ENCODE measurements at regions not wholly inside any gene's neighbourhood (a gene's known extent, or its start where the extent isn't known, plus 50 kb on each side); places are given as distances from the start of the nearest gene placed in this dataset.

GRCh38 chr1:239868058-239868832, 223.4 kb upstream of the FMN2 start:
- Histone ChIP-seq H3K27ac (ENCODE audit: insufficient read depth, low read depth, low read length, poor library complexity, severe bottlenecking) (no peak overlapping the region), H3K4me1 (ENCODE audit: control insufficient read depth, insufficient read depth, low read length) (no peaks in the 10 kb centered on the region), H3K4me3 (ENCODE audit: insufficient read depth, low read depth, low read length) (no peak overlapping the region), H3K9me3 (ENCODE audit: control insufficient read depth, low read length) (no peaks in the 10 kb centered on the region), H3K27me3 (ENCODE audit: control insufficient read depth, insufficient read depth, low read length, poor library complexity, severe bottlenecking) (no peaks in the 10 kb centered on the region), H3K36me3 (ENCODE audit: control insufficient read depth, insufficient read depth, low read length) (no peaks in the 10 kb centered on the region)
- WGBS, 2 experiments: 88 to 90% methylated on average over 13 of the region's 13 CpGs

DNA sequence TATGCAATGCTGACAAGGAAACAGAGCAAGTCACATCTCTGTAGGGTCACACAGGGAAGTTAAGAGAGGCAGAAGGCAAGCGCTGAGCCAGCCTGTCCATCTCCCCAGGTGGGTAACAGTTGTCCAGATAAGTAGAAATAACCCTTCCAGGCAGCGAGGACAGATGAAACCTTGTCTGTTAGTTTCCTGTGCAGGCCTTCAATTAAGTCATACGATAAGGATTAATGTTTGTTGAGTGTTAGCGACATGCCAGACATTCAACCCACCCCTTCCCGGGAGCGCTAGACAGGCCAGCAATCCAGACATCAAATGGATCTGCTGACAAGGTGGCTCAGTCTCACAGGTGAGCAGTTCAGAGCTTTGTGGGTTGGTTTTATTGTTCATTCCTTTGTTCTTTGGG, 221.5 kb upstream of the FMN2 start:
- H3K4me3 ChIP-seq (ENCODE audit: insufficient read depth, low read depth, low read length): no peak overlapping the region
- no peaks in the 10 kb centered on the region for H3K4me1 ChIP-seq (ENCODE audit: control insufficient read depth, insufficient read depth, low read length)
- H3K9me3 ChIP-seq (ENCODE audit: control insufficient read depth, low read length): no peaks in the 10 kb centered on the region
- WGBS, 2 experiments: 94 to 98% methylated on average over 6 of the region's 6 CpGs
- no peak overlapping the region for H3K27ac ChIP-seq (ENCODE audit: insufficient read depth, low read depth, low read length, poor library complexity, severe bottlenecking)
- H3K27me3 ChIP-seq (ENCODE audit: control insufficient read depth, insufficient read depth, low read length, poor library complexity, severe bottlenecking): no peaks in the 10 kb centered on the region
- no peaks in the 10 kb centered on the region for H3K36me3 ChIP-seq (ENCODE audit: control insufficient read depth, insufficient read depth, low read length)

GRCh38 chr1:239872626-239873025, 219.1 kb upstream of the FMN2 start:
- no peaks in the 10 kb centered on the region for H3K4me1 ChIP-seq (ENCODE audit: control insufficient read depth, insufficient read depth, low read length)
- H3K4me3 ChIP-seq (ENCODE audit: insufficient read depth, low read depth, low read length): no peak overlapping the region
- H3K9me3 ChIP-seq (ENCODE audit: control insufficient read depth, low read length): no peaks in the 10 kb centered on the region
- no peaks in the 10 kb centered on the region for H3K27me3 ChIP-seq (ENCODE audit: control insufficient read depth, insufficient read depth, low read length, poor library complexity, severe bottlenecking)
- H3K27ac ChIP-seq (ENCODE audit: insufficient read depth, low read depth, low read length, poor library complexity, severe bottlenecking): no peak overlapping the region
- 89 to 97% methylated on average over 2 of the region's 2 CpGs for WGBS, 2 experiments
- H3K36me3 ChIP-seq (ENCODE audit: control insufficient read depth, insufficient read depth, low read length): no peaks in the 10 kb centered on the region

- Histone ChIP-seq H3K4me3 (ENCODE audit: insufficient read depth, low read depth, low read length) (no peak overlapping the region), H3K27me3 (ENCODE audit: control insufficient read depth, insufficient read depth, low read length, poor library complexity, severe bottlenecking) (no peaks in the 10 kb centered on the region), H3K9me3 (ENCODE audit: control insufficient read depth, low read length) (no peaks in the 10 kb centered on the region), H3K36me3 (ENCODE audit: control insufficient read depth, insufficient read depth, low read length) (no peaks in the 10 kb centered on the region), H3K27ac (ENCODE audit: insufficient read depth, low read depth, low read length, poor library complexity, severe bottlenecking) (no peak overlapping the region), H3K4me1 (ENCODE audit: control insufficient read depth, insufficient read depth, low read length) (no peaks in the 10 kb centered on the region)
- WGBS, 2 experiments: 92 to 96% methylated on average over 10 of the region's 10 CpGs
Observed at GRCh38 chr1:239874831-239875230, 216.9 kb upstream of the FMN2 start.

DNA sequence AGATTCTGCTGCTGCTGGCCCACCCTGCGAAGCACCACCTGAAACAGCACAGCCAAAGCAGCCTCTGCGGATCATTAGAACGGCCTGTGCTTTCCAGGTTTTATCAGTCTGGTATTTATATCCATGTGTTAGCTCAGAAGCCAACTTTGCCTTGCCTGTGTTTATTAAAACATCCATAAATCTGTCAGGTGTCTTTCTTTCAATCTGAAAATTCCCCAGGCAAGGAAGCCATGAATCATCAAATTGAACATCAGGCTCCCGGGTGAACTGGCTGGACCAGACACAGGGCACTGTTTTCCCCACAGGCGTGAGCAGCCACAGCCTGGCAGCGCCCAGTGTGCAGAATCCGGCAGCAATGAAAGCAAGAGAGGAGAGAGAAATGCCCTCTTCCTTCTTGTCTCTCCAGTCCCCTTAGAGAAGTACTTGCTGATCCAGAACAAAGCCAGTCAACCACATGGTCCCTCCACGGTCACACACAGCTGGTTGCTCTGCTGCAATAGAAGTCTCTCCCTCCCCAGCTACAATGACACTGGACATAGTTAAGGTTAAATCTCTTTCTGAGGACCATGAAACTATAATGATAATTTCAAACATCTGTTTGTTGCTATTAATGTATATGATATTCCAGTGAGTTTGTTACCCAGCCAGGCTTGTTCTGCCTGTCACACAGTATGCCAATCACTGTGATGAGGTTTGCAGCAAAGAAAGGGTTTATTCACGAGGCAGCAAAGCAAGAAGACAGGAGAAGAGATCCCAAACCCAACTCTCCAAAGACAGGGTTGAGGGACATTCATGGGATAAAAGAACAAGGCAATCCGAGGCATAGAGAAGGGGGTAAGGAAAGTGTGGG, 212.1 kb upstream of the FMN2 start:
- Histone ChIP-seq H3K36me3 (ENCODE audit: control insufficient read depth, insufficient read depth, low read length) (no peaks in the 10 kb centered on the region), H3K27me3 (ENCODE audit: control insufficient read depth, insufficient read depth, low read length, poor library complexity, severe bottlenecking) (no peaks in the 10 kb centered on the region), H3K4me3 (ENCODE audit: insufficient read depth, low read depth, low read length) (no peak overlapping the region), H3K27ac (ENCODE audit: insufficient read depth, low read depth, low read length, poor library complexity, severe bottlenecking) (no peak overlapping the region), H3K9me3 (ENCODE audit: control insufficient read depth, low read length) (no peaks in the 10 kb centered on the region), H3K4me1 (ENCODE audit: control insufficient read depth, insufficient read depth, low read length) (no peaks in the 10 kb centered on the region)
- WGBS, 2 experiments: 83 to 86% methylated on average over 10 of the region's 10 CpGs

DNA sequence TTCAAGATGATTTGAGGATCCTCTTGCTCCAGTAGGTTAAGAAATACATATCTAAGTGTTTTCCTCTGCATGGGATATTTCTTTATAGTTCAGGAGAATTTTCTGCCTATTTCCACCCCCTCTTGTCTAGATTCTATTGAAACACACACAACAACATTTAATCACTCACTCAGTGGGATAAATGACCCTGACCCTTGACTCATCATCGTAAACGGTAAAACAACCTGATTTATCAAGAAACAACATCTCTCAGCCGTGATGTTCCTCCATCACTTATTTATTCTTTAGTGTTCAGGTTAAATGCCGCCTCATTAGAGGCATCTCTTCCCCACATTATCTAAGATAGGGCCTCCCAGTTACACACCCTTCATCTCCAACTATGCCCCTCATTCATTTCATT, 208.7 kb upstream of the FMN2 start:
- Histone ChIP-seq H3K4me3 (ENCODE audit: insufficient read depth, low read depth, low read length) (no peak overlapping the region), H3K4me1 (ENCODE audit: control insufficient read depth, insufficient read depth, low read length) (no peaks in the 10 kb centered on the region), H3K27ac (ENCODE audit: insufficient read depth, low read depth, low read length, poor library complexity, severe bottlenecking) (no peak overlapping the region), H3K9me3 (ENCODE audit: control insufficient read depth, low read length) (no peaks in the 10 kb centered on the region), H3K36me3 (ENCODE audit: control insufficient read depth, insufficient read depth, low read length) (no peaks in the 10 kb centered on the region), H3K27me3 (ENCODE audit: control insufficient read depth, insufficient read depth, low read length, poor library complexity, severe bottlenecking) (no peaks in the 10 kb centered on the region)
- WGBS, 2 experiments: 95 to 96% methylated on average over 4 of the region's 4 CpGs

GRCh38 chr1:239884796-239885195, 206.9 kb upstream of the FMN2 start:
- WGBS, 2 experiments: 97 to 98% methylated on average over 3 of the region's 4 CpGs
- Histone ChIP-seq H3K9me3 (ENCODE audit: control insufficient read depth, low read length) (no peaks in the 10 kb centered on the region), H3K4me3 (ENCODE audit: insufficient read depth, low read depth, low read length) (no peak overlapping the region), H3K27ac (ENCODE audit: insufficient read depth, low read depth, low read length, poor library complexity, severe bottlenecking) (no peak overlapping the region), H3K27me3 (ENCODE audit: control insufficient read depth, insufficient read depth, low read length, poor library complexity, severe bottlenecking) (no peaks in the 10 kb centered on the region), H3K4me1 (ENCODE audit: control insufficient read depth, insufficient read depth, low read length) (no peaks in the 10 kb centered on the region), H3K36me3 (ENCODE audit: control insufficient read depth, insufficient read depth, low read length) (no peaks in the 10 kb centered on the region)

DNA sequence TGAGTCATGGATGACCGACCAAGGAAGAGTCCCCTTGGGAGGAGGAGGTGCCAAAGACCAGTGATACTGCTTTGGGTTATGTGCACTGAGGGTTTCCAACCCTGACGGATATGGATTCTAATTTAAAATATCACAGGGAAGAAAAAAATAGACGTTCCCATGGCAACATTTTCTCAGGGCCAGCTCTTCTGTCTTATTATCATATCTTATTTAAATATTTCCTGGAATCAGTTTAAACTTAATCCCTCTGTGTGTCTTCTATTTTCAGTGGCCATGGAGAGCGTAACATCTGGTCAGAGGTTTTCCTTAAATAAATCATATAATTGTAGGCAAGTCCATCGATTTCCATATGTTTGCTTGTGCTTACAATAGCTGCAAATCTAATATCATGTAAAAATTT, 205.4 kb upstream of the FMN2 start:
- no peaks in the 10 kb centered on the region for H3K4me1 ChIP-seq (ENCODE audit: control insufficient read depth, insufficient read depth, low read length)

GRCh38 chr1:239888639-239889038, 203.0 kb upstream of the FMN2 start:
- H3K36me3 ChIP-seq (ENCODE audit: control insufficient read depth, insufficient read depth, low read length): no peaks in the 10 kb centered on the region
- no peaks in the 10 kb centered on the region for H3K4me1 ChIP-seq (ENCODE audit: control insufficient read depth, insufficient read depth, low read length)
- WGBS, 2 experiments: 88 to 92% methylated on average over 4 of the region's 4 CpGs
- no peaks in the 10 kb centered on the region for H3K9me3 ChIP-seq (ENCODE audit: control insufficient read depth, low read length)
- H3K27ac ChIP-seq (ENCODE audit: insufficient read depth, low read depth, low read length, poor library complexity, severe bottlenecking): no peak overlapping the region
- no peak overlapping the region for H3K4me3 ChIP-seq (ENCODE audit: insufficient read depth, low read depth, low read length)
- no peaks in the 10 kb centered on the region for H3K27me3 ChIP-seq (ENCODE audit: control insufficient read depth, insufficient read depth, low read length, poor library complexity, severe bottlenecking)

More for the DNA sequence above, 205.4 kb upstream of the FMN2 start:
- no peaks in the 10 kb centered on the region for H3K9me3 ChIP-seq (ENCODE audit: control insufficient read depth, low read length)
- no peak overlapping the region for H3K4me3 ChIP-seq (ENCODE audit: insufficient read depth, low read depth, low read length)
- H3K27ac ChIP-seq (ENCODE audit: insufficient read depth, low read depth, low read length, poor library complexity, severe bottlenecking): no peak overlapping the region
- H3K27me3 ChIP-seq (ENCODE audit: control insufficient read depth, insufficient read depth, low read length, poor library complexity, severe bottlenecking): no peaks in the 10 kb centered on the region
- H3K36me3 ChIP-seq (ENCODE audit: control insufficient read depth, insufficient read depth, low read length): no peaks in the 10 kb centered on the region
- 89 to 91% methylated on average over 4 to 5 of the region's 5 CpGs for WGBS, 2 experiments

GRCh38 chr1:239891621-239892358, 199.9 kb upstream of the FMN2 start:
- Histone ChIP-seq H3K27me3 (ENCODE audit: control insufficient read depth, insufficient read depth, low read length, poor library complexity, severe bottlenecking) (no peaks in the 10 kb centered on the region), H3K9me3 (ENCODE audit: control insufficient read depth, low read length) (no peaks in the 10 kb centered on the region), H3K36me3 (ENCODE audit: control insufficient read depth, insufficient read depth, low read length) (no peaks in the 10 kb centered on the region), H3K4me3 (ENCODE audit: insufficient read depth, low read depth, low read length) (no peak overlapping the region), H3K27ac (ENCODE audit: insufficient read depth, low read depth, low read length, poor library complexity, severe bottlenecking) (no peak overlapping the region), H3K4me1 (ENCODE audit: control insufficient read depth, insufficient read depth, low read length) (no peaks in the 10 kb centered on the region)
- 92 to 96% methylated on average over 5 of the region's 5 CpGs for WGBS, 2 experiments
